H1 (cell line): ENCODE measurements at regions not wholly inside any gene's neighbourhood (a gene's known extent, or its start where the extent isn't known, plus 50 kb on each side); places are given as distances from the start of the nearest gene placed in this dataset.

Experiments
- CTCF ChIA-PET: fragments of 300-600 bp; sonication (Branson Sonifier 250); formaldehyde crosslinking; loops from one replicate; lab custom pipeline; 2021; ENCODE audit not compliant: partially characterized antibody; lab: Charles Lee
- POLR2A ChIA-PET: fragments of 300-600 bp; sonication (Branson Sonifier 250); formaldehyde crosslinking; loops from one replicate; lab custom pipeline; 2021; ENCODE audit warnings: inconsistent platforms; ENCODE audit not compliant: partially characterized antibody; lab: Charles Lee
- DNase-seq, 2 experiments: peaks; one replicate each; pipeline versions ENCODE4 v3.0.0 to v3.0.0-alpha.2; 2010 to 2022; ENCODE audit warnings: low spot score in 2 of 2, low read depth in 1 of 2, mixed read lengths in 1 of 2
- FAIRE-seq: peaks from 2 replicates; lab custom pipeline; 2011; peaks lifted over from hg19 to GRCh38; lab: Jason Lieb, UNC
- H2AFZ ChIP-seq: 2 replicates; pipeline ENCODE4 v1.8.1; 2012; ENCODE audit warnings: low read length, inconsistent platforms
- H2AK5ac ChIP-seq: 2 replicates; pipeline ENCODE4 v1.6.1; 2013; ENCODE audit warnings: low read depth, low read length
- H2BK120ac ChIP-seq: replicated peaks from 2 replicates; pipeline ENCODE3; 2013; ENCODE audit warnings: low read depth, low read length, inconsistent platforms
- H2BK12ac ChIP-seq: 2 replicates; pipeline ENCODE4 v1.6.1; 2013; ENCODE audit warnings: low read depth, low read length
- H2BK15ac ChIP-seq: 2 replicates; pipeline ENCODE4 v1.6.1; 2013; ENCODE audit warnings: low read length
- H2BK20ac ChIP-seq: 2 replicates; pipeline ENCODE4 v1.6.1; 2013; ENCODE audit warnings: low read length
- H2BK5ac ChIP-seq: 2 replicates; pipeline ENCODE4 v1.6.1; 2013; ENCODE audit warnings: low read depth, low read length
- H3K14ac ChIP-seq: 2 replicates; pipeline ENCODE4 v1.6.1; 2013; ENCODE audit warnings: inconsistent platforms; ENCODE audit not compliant: insufficient read length
- H3K18ac ChIP-seq: 2 replicates; pipeline ENCODE4 v1.6.1; 2013; ENCODE audit warnings: low read length; ENCODE audit errors: extremely low read depth
- H3K23ac ChIP-seq: 2 replicates; pipeline ENCODE4 v1.6.1; 2013; ENCODE audit warnings: inconsistent platforms; ENCODE audit not compliant: insufficient read length
- H3K23me2 ChIP-seq: 2 replicates; pipeline ENCODE4 v1.6.1; 2013; ENCODE audit warnings: low read depth, low read length
- H3K27ac ChIP-seq: 2 replicates; pipeline ENCODE4 v1.6.1; 2011; ENCODE audit warnings: low read depth, low read length, inconsistent platforms
- H3K27me3 ChIP-seq, 4 experiments: replicated peaks in 1 of 4; 1 replicate in 1 of 4; 2 replicates in 3 of 4; pipeline versions ENCODE4 v1.6.1 to v1.8.1; 2011 to 2013; ENCODE audit warnings: low read length in 3 of 4, mild to moderate bottlenecking in 3 of 4, inconsistent platforms in 2 of 4, mixed read lengths in 2 of 4, moderate library complexity in 1 of 4; ENCODE audit not compliant: control insufficient read depth in 3 of 4, insufficient read depth in 3 of 4; ENCODE audit errors: extremely low read depth in 1 of 4
- H3K36me3 ChIP-seq, 4 experiments: 2 replicates each; pipeline versions ENCODE4 v1.6.1 to v1.8.1; 2011 to 2013; ENCODE audit warnings: mild to moderate bottlenecking in 4 of 4, low read length in 3 of 4, moderate library complexity in 2 of 4, control low read depth in 1 of 4, inconsistent platforms in 1 of 4; ENCODE audit not compliant: insufficient read depth in 4 of 4, control insufficient read depth in 2 of 4
- H3K4ac ChIP-seq: replicated peaks from 2 replicates; pipeline ENCODE3; 2013; ENCODE audit warnings: low read length, low read depth, mixed read lengths, inconsistent platforms; ENCODE audit not compliant: insufficient read length
- H3K4me1 ChIP-seq, 4 experiments: replicated peaks in 1 of 4; 1 replicate in 1 of 4; 2 replicates in 3 of 4; pipeline versions ENCODE4 v1.6.1 to v1.8.1; 2011 to 2013; ENCODE audit warnings: low read length in 3 of 4, inconsistent platforms in 2 of 4, mixed read lengths in 1 of 4; ENCODE audit not compliant: insufficient read depth in 4 of 4, control insufficient read depth in 3 of 4
- H3K4me2 ChIP-seq, 2 experiments: 2 replicates each; pipeline versions ENCODE4 v1.6.1 to v1.8.1; 2011 to 2013; ENCODE audit warnings: low read depth in 2 of 2, low read length in 2 of 2, control low read depth in 1 of 2, inconsistent platforms in 1 of 2, mild to moderate bottlenecking in 1 of 2; ENCODE audit not compliant: insufficient read depth in 1 of 2
- H3K4me3 ChIP-seq, 4 experiments: fragments of 200-600, 300-600 bp in 1 of 4; sonication (generic), shearing (Covaris generic), sonication (Bioruptor Twin) in 1 of 4; 2 replicates each; pipeline versions ENCODE4 v1.5.1 to v1.8.1; 2011 to 2016; ENCODE audit warnings: low read length in 4 of 4, low read depth in 3 of 4, control low read depth in 2 of 4, inconsistent platforms in 2 of 4, mild to moderate bottlenecking in 2 of 4, mixed read lengths in 1 of 4, moderate library complexity in 1 of 4; ENCODE audit not compliant: insufficient read depth in 2 of 4; ENCODE audit errors: extremely low read depth in 1 of 4
- H3K56ac ChIP-seq: replicated peaks from 2 replicates; pipeline ENCODE3; 2013; ENCODE audit warnings: low read depth, mild to moderate bottlenecking, mixed read lengths, low read length, inconsistent platforms; ENCODE audit not compliant: insufficient read length
- H3K79me1 ChIP-seq: 2 replicates; pipeline ENCODE4 v1.6.1; 2013; ENCODE audit warnings: low read depth, low read length, control low read depth
- H3K79me2 ChIP-seq, 2 experiments: 2 replicates each; pipeline versions ENCODE4 v1.6.1 to v1.8.1; 2012 to 2013; ENCODE audit warnings: low read length in 2 of 2, mild to moderate bottlenecking in 2 of 2, inconsistent platforms in 1 of 2; ENCODE audit not compliant: insufficient read depth in 2 of 2, control insufficient read depth in 1 of 2
- H3K9ac ChIP-seq, 4 experiments: replicated peaks in 1 of 4; 1 replicate in 1 of 4; 2 replicates in 3 of 4; pipeline versions ENCODE4 v1.6.1 to v1.8.1; 2011 to 2013; ENCODE audit warnings: low read depth in 3 of 4, low read length in 3 of 4, control low read depth in 2 of 4, mild to moderate bottlenecking in 2 of 4, moderate library complexity in 2 of 4, inconsistent platforms in 1 of 4; ENCODE audit errors: extremely low read depth in 1 of 4
- H3K9me3 ChIP-seq, 2 experiments: 2 replicates each; pipeline versions ENCODE4 v1.6.1 to v1.8.1; 2012 to 2013; ENCODE audit warnings: mild to moderate bottlenecking in 2 of 2, moderate library complexity in 2 of 2, control low read depth in 1 of 2, inconsistent platforms in 1 of 2, low read depth in 1 of 2, low read length in 1 of 2, mixed read lengths in 1 of 2; ENCODE audit not compliant: insufficient read depth in 2 of 2
- H4K20me1 ChIP-seq, 2 experiments: replicated peaks in 1 of 2; 2 replicates each; pipeline versions ENCODE3 to v1.8.1; 2011 to 2013; ENCODE audit warnings: inconsistent platforms in 2 of 2, low read length in 2 of 2, mild to moderate bottlenecking in 1 of 2; ENCODE audit not compliant: insufficient read depth in 2 of 2, control insufficient read depth in 1 of 2
- H4K5ac ChIP-seq: 2 replicates; pipeline ENCODE4 v1.6.1; 2013; ENCODE audit warnings: low read length, low read depth, mixed read lengths, inconsistent platforms; ENCODE audit not compliant: insufficient read length
- H4K8ac ChIP-seq: 2 replicates; pipeline ENCODE4 v1.8.0; 2013; ENCODE audit warnings: mild to moderate bottlenecking, moderate library complexity, low read length, inconsistent platforms; ENCODE audit not compliant: insufficient read depth; ENCODE audit errors: extremely low read depth
- H4K91ac ChIP-seq: replicated peaks from 2 replicates; pipeline ENCODE3; 2013; ENCODE audit warnings: low read length, mixed read lengths, inconsistent platforms; ENCODE audit not compliant: insufficient read length
- CTBP2 ChIP-seq: IDR thresholded peaks from 2 replicates; pipeline ENCODE4 v1.7.0; 2011; ENCODE audit warnings: borderline replicate concordance, mild to moderate bottlenecking, moderate library complexity, mixed read lengths, low read length; ENCODE audit not compliant: insufficient read depth, insufficient read length
- JUND ChIP-seq: IDR thresholded peaks from 2 replicates; pipeline ENCODE4 v1.6.1; 2011; ENCODE audit warnings: mild to moderate bottlenecking, improper control_type of control experiment, low read length
- NRF1 ChIP-seq: IDR thresholded peaks from 2 replicates; pipeline ENCODE4 v1.6.1; 2011; ENCODE audit warnings: mild to moderate bottlenecking, low read depth, low read length, improper control_type of control experiment
- RAD21 ChIP-seq, 2 experiments: IDR thresholded peaks in 1 of 2; conservative IDR thresholded peaks in 1 of 2; 2 replicates each; pipeline ENCODE4 v1.6.1; 2011; ENCODE audit warnings: low read depth in 2 of 2, low read length in 2 of 2, improper control_type of control experiment in 1 of 2, inconsistent platforms in 1 of 2, mild to moderate bottlenecking in 1 of 2, moderate library complexity in 1 of 2
- RBBP5 ChIP-seq: IDR thresholded peaks from 2 replicates; pipeline ENCODE4 v1.7.1; 2012; ENCODE audit warnings: low read depth, mild to moderate bottlenecking, inconsistent platforms, low read length, moderate library complexity, borderline replicate concordance
- RNF2 ChIP-seq: fragments of 200-900, 300-1000 bp; sonication (generic); IDR thresholded peaks from 2 replicates; pipeline ENCODE4 v1.7.1; 2016; ENCODE audit warnings: borderline replicate concordance, low read depth, mild to moderate bottlenecking, antibody characterized with exemption, low read length; ENCODE audit not compliant: poor library complexity, severe bottlenecking; ENCODE audit errors: missing control alignments
- SRF ChIP-seq: IDR thresholded peaks from 2 replicates; pipeline ENCODE4 v1.6.1; 2011; ENCODE audit warnings: mild to moderate bottlenecking, low read depth, low read length, moderate library complexity
- WGBS, 2 experiments: shearing (Covaris generic) in 1 of 2; methylation state at CpG; one replicate each; pipeline versions ENCODE4 v1.1.6 to v1.1.7; 2013 to 2015; ENCODE audit warnings: low lambda C conversion rate in 2 of 2, mixed read lengths in 2 of 2, inconsistent platforms in 1 of 2, low coverage in 1 of 2, missing lambda C conversion rate in 1 of 2; ENCODE audit not compliant: insufficient replicate concordance in 2 of 2, insufficient coverage in 1 of 2, insufficient read length in 1 of 2; ENCODE audit errors: extremely low coverage in 1 of 2, missing lambda C conversion rate in 1 of 2; 5-methylcytosine and 5-hydroxymethylcytosine counted together
- TF ChIP-seq, protein P1 (sequence below), 3 experiments: IDR thresholded peaks; 1 replicate in 2 of 3; 2 replicates in 1 of 3; pipeline versions ENCODE4 v1.5.1 to v1.6.1; 2011; ENCODE audit warnings: low read length in 3 of 3, mild to moderate bottlenecking in 3 of 3, inconsistent platforms in 2 of 3, low read depth in 1 of 3, moderate library complexity in 1 of 3; ENCODE audit not compliant: insufficient read depth in 1 of 3; ENCODE audit errors: control extremely low read depth in 1 of 3
- TF ChIP-seq, protein P2 (sequence below): IDR thresholded peaks from 2 replicates; pipeline ENCODE4 v1.6.1; 2011; ENCODE audit warnings: low read depth, mild to moderate bottlenecking, low read length; ENCODE audit not compliant: insufficient read depth

DNA sequence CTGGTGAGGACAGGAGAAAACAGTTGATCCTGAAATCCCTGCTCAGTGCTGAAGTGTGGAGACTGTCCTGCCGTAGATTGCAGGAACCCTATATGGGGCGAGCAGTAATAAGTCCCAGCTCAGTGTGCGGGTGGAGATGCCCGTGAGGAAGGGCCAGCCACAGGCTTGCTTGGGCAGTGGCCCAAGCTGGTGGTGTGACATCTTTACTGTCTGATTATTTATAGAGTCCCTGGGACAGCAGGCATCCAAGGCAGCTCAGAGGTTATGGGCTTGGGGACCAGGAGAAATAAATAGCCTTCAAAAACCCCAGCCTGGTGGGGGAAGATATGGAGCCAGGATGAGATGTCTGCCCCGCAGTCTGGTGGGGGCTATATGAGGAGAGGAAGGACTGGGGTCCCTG lies 170.7 kb upstream of the POU3F1 start:
- H3K4me3 ChIP-seq, result no peak overlapping the region
- H4K8ac ChIP-seq, result no peak overlapping the region; the same call in 1 of the 2 replicates
- H2BK120ac ChIP-seq, result no peak overlapping the region
- H3K9me3 ChIP-seq, result no peaks in the 10 kb centered on the region
- no peak overlapping the region for H4K5ac ChIP-seq
- no peak overlapping the region for H2BK20ac ChIP-seq
- H3K79me2 ChIP-seq, result no peaks in the 10 kb centered on the region
- peaks cover 0 to 6% (median 3%) of the 10 kb centered on the region in 4 experiments; a peak in 4 of 7 replicates for H3K27me3 ChIP-seq
- ChIA-PET CTCF (interaction anchor here (1.2 to 1.4 kb wide), 4 partner anchors 10 to 191 kb away, joined by 3 to 4 read pairs (median 3); no protein-coding TSS in a partner anchor), POLR2A (interaction anchor here (1.1 kb wide), 1 partner anchor 94 kb away, joined by 3 read pairs; no protein-coding TSS in a partner anchor)
- H3K79me1 ChIP-seq, result no peaks in the 10 kb centered on the region
- no peak overlapping the region for H3K27ac ChIP-seq
- no peak overlapping the region for H3K4me2 ChIP-seq
- H3K23me2 ChIP-seq, result no peaks in the 10 kb centered on the region
- no peak overlapping the region for H3K9ac ChIP-seq
- no peak overlapping the region for H3K23ac ChIP-seq
- no peak overlapping the region for H3K18ac ChIP-seq
- H2AK5ac ChIP-seq, result no peak overlapping the region
- no peak overlapping the region for H2BK5ac ChIP-seq
- no peak overlapping the region for H2AFZ ChIP-seq
- no peak for FAIRE-seq
- no peak overlapping the region for H3K56ac ChIP-seq
- H3K4me1 ChIP-seq, result peaks cover 1 to 9% (median 6%) of the 10 kb centered on the region in 4 experiments; a peak in 5 of 7 replicates
- H3K14ac ChIP-seq, result no peak overlapping the region
- no peak overlapping the region for H2BK12ac ChIP-seq
- no peak for DNase-seq
- no peaks in the 10 kb centered on the region for H4K20me1 ChIP-seq
- H3K4ac ChIP-seq, result no peak overlapping the region
- H4K91ac ChIP-seq, result no peak overlapping the region
- H3K36me3 ChIP-seq, result no peaks in the 10 kb centered on the region
- no peak overlapping the region for H2BK15ac ChIP-seq
- WGBS, 2 experiments, result 95% methylated on average over 5 of the region's 5 CpGs; no CpG with 5 or more reads in 1 of the 2 experiments
- no peak for TF ChIP-seq NRF1
- no peak for TF ChIP-seq JUND
- TF ChIP-seq, protein P1, sequence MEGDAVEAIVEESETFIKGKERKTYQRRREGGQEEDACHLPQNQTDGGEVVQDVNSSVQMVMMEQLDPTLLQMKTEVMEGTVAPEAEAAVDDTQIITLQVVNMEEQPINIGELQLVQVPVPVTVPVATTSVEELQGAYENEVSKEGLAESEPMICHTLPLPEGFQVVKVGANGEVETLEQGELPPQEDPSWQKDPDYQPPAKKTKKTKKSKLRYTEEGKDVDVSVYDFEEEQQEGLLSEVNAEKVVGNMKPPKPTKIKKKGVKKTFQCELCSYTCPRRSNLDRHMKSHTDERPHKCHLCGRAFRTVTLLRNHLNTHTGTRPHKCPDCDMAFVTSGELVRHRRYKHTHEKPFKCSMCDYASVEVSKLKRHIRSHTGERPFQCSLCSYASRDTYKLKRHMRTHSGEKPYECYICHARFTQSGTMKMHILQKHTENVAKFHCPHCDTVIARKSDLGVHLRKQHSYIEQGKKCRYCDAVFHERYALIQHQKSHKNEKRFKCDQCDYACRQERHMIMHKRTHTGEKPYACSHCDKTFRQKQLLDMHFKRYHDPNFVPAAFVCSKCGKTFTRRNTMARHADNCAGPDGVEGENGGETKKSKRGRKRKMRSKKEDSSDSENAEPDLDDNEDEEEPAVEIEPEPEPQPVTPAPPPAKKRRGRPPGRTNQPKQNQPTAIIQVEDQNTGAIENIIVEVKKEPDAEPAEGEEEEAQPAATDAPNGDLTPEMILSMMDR (IDR thresholded peaks at IDR 0.05; ENCODE audit: control extremely low read depth in 1 of 3, insufficient read depth in 1 of 3, low read depth in 1 of 3, low read length in 3 of 3), result no peak
- TF ChIP-seq CTBP2, result no peak
- TF ChIP-seq, protein P2, sequence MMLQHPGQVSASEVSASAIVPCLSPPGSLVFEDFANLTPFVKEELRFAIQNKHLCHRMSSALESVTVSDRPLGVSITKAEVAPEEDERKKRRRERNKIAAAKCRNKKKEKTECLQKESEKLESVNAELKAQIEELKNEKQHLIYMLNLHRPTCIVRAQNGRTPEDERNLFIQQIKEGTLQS, result no peak
- TF ChIP-seq RAD21 (IDR thresholded peaks at IDR 0.05 in 1 of 2, conservative IDR thresholded peaks at IDR 0.05 in 1 of 2; ENCODE audit: low read depth in 2 of 2, low read length in 2 of 2), result no peak
- TF ChIP-seq RBBP5, result no peak
- no peak for TF ChIP-seq SRF
- no peak for TF ChIP-seq RNF2
